NCI-H82 treated with DMSO at 0.1 percent for 48 hours (cell line): ENCODE measurements at regions not wholly inside any gene's neighbourhood (a gene's known extent, or its start where the extent isn't known, plus 50 kb on each side); places are given as distances from the start of the nearest gene placed in this dataset.

ENCODE experiments used
- DNase-seq: peaks from one replicate; lab custom pipeline; 2025; ENCODE audit not compliant: unreplicated experiment; lab: John Stamatoyannopoulos, UW

- no peak for DNase-seq
These were observed 394.1 kb upstream of the NETO1 start for GRCh38 chr18:73261923-73262322.

GRCh38 chr18:73261243-73261642 lies 393.5 kb upstream of the NETO1 start:
- no peak for DNase-seq

- DNase-seq: no peak
These were observed 390.7 kb upstream of the NETO1 start for GRCh38 chr18:73258375-73259087.

GRCh38 chr18:73254564-73254963 lies 386.8 kb upstream of the NETO1 start:
- no peak for DNase-seq

DNA sequence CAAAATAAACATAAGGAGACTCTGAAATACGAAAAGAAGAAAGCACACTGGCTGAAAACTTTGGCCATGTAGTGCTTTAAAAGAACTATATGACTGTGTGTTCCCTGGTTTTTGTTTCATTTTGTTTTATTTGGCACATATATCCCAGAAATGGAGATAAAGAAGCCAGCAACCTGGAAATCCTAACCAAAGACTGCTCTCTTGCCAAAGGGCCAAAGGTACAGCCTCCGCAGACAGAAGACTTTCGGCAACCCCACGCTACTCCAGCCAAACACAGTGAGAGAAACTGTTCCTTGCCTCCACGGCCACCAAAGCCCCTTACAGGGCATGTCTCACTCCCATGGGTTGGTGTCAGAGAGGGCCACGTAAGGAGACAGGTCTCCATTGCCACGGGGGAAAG lies 381.2 kb upstream of the NETO1 start:
- no peak for DNase-seq

GRCh38 chr18:73246763-73247162 lies 379.0 kb upstream of the NETO1 start:
- DNase-seq: no peak

- DNase-seq: no peak
These were observed 377.6 kb upstream of the NETO1 start for GRCh38 chr18:73245345-73245744.

- DNase-seq: no peak
These were observed 376.6 kb upstream of the NETO1 start for GRCh38 chr18:73244401-73244800.

GRCh38 chr18:73240899-73241298 lies 373.1 kb upstream of the NETO1 start:
- no peak for DNase-seq

- DNase-seq: no peak
These were observed 368.1 kb upstream of the NETO1 start for GRCh38 chr18:73235921-73236320.

GRCh38 chr18:73235491-73235890 lies 367.7 kb upstream of the NETO1 start:
- no peak for DNase-seq

GRCh38 chr18:73232933-73233332 lies 365.1 kb upstream of the NETO1 start:
- no peak for DNase-seq

DNA sequence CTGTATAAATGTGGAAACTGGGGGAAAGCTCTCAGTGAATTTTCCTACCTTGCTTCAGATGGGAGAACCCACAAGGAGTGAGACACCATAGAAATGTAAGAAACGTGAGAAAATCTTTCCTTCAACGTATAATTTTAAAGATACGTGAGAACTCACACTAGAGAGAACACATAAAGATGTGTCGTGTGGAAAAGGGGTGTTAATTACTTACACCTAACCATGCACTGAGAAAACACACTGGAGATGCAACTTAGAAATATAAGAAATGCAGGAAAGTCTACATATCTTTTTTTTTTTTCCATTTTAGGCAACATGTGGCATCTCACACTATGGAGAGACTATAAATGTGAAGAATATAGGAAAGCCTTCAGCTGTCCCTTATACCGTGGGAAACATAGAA lies 352.9 kb upstream of the NETO1 start:
- no peak for DNase-seq

DNA sequence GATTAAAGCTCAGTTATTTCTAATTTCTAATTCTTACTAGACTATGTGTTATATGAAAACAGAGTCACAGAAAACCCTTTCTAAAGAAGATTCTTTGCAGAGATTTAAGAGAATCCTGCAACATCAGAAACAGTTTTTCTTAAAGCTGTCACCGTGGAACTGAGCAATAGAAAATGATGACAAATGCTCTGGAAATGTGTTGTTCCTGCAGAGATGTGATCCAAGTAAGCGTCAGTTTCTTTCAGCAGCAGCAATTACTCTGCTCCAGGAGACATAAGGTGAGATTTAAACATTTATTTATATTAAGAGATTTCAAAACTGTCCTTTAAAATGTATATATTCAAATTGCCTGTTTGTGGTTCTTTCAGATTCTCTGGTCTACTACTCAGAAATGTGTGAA lies 350.5 kb upstream of the NETO1 start:
- no peak for DNase-seq

GRCh38 chr18:73214970-73215369 lies 347.2 kb upstream of the NETO1 start:
- DNase-seq: no peak

- DNase-seq: no peak
These were observed 344.7 kb upstream of the NETO1 start for GRCh38 chr18:73212442-73212841.

DNA sequence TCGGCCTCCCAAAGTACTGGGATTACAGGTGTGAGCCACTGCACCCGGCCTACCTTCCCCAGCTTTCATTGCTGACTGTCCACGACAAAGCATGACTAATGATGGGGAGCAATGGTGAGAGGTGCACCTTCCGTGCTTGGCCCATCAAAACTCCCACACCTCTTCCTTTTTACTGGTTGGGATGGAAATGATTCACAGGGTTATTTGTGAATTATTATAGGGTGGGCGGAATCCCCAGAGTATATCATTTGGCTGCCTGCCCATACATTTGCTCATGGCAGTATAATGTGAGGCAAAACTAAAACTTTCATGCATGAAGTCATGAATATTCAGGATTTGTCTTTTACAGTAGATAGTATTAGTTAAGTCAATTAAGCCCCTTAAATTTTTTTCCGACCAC lies 334.2 kb upstream of the NETO1 start:
- DNase-seq: no peak

DNA sequence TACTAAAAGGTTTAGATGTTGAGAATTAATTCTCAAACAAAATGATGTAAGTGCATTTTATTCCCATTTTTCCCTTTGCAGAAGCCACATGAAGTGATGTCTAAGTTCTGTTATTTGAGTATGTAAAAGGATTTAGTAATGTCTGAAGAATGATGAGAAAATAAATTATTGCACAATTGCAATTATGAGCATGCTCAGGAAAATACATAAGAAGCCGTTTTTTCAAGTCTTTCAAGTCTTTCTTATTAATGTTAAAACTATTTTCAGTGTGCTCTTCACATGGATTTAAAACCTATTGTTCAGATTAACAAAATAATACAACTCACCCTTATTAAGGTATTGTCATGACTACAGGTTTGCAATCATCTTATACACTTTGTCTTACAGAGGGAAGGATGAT lies 331.4 kb upstream of the NETO1 start:
- no peak for DNase-seq

DNA sequence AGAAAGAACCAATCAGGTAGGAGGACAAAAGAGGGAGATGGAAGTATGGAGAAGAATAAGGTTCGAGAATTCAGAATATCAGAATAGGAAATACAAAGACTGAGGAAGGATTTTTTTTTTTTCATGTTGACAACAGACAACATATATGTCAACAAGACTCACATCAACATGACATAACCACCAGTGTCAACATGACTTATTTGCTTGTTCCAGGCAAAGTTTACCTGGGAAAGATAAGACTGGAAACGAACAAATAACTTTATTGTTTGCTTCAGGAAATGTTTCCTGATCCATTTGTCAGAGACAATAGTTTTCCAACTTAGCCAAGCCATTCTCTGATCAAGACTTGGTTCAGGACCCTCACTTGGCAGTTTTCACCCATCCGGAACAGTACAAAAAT lies 321.9 kb upstream of the NETO1 start:
- no peak for DNase-seq

GRCh38 chr18:73168236-73168635 lies 300.4 kb upstream of the NETO1 start:
- no peak for DNase-seq

DNA sequence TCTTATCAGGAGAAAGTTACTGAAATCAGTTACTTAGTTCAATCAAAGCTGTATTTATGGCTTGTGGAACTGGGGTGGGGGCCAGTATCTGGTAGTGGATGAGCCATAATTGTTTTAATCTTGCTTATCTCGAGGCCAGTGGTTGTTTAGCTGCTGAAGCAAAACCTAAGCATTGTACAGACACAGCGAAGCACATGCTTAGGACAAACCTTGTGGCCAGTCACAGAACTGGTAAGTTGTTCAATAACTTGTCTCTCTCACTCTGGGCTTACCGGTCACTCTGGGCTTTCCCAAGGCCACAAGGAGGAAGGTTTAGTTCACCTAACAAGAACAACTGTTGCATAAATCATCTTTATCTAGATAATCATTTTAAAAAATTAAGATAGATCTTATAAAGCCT lies 296.6 kb upstream of the NETO1 start:
- no peak for DNase-seq

- no peak for DNase-seq
These were observed 295.4 kb upstream of the NETO1 start for GRCh38 chr18:73163236-73163635.

GRCh38 chr18:73156117-73156516 lies 288.3 kb upstream of the NETO1 start:
- DNase-seq: no peak
